Calu3 (cell line): ENCODE measurements at regions not wholly inside any gene's neighbourhood (a gene's known extent, or its start where the extent isn't known, plus 50 kb on each side); places are given as distances from the start of the nearest gene placed in this dataset.

Source experiments
- BruUV-seq: library from RNA; stranded (reverse); fragments of 400-500 nt; replicated peaks from 2 replicates; lab custom pipeline; 2021; lab: Mats Ljungman, UMichigan
- CTCF ChIA-PET: fragments of 300-600 bp; sonication (Branson Sonifier 250); formaldehyde crosslinking; loops from one replicate; lab custom pipeline; 2022; ENCODE audit warnings: antibody characterized with exemption; lab: Charles Lee
- DNase-seq: peaks from one replicate; pipeline ENCODE4 v3.0.0; 2022
- H3K27ac Mint-ChIP-seq: one replicate; pipeline ENCODE4 v1.8.0; 2022; ENCODE audit warnings: mixed read lengths; ENCODE audit not compliant: unreplicated experiment
- H3K27me3 Mint-ChIP-seq: one replicate; pipeline ENCODE4 v1.8.0; 2022; ENCODE audit warnings: mixed read lengths; ENCODE audit not compliant: unreplicated experiment
- H3K36me3 Mint-ChIP-seq: one replicate; pipeline ENCODE4 v1.8.0; 2022; ENCODE audit warnings: mild to moderate bottlenecking, moderate library complexity, mixed read lengths; ENCODE audit not compliant: insufficient read depth, unreplicated experiment
- H3K4me1 Mint-ChIP-seq: one replicate; pipeline ENCODE4 v1.8.0; 2022; ENCODE audit warnings: mild to moderate bottlenecking, low read depth, mixed read lengths; ENCODE audit not compliant: unreplicated experiment
- H3K4me3 Mint-ChIP-seq: one replicate; pipeline ENCODE4 v1.8.0; 2022; ENCODE audit warnings: mild to moderate bottlenecking, low read depth, moderate library complexity, mixed read lengths; ENCODE audit not compliant: unreplicated experiment
- H3K9me3 Mint-ChIP-seq: one replicate; pipeline ENCODE4 v1.8.0; 2022; ENCODE audit warnings: low read depth, mixed read lengths; ENCODE audit not compliant: unreplicated experiment
- CTCF ChIP-seq: fragments of 200-600 bp; IDR thresholded peaks from one replicate; pipeline ENCODE4 v1.8.0; 2022; ENCODE audit warnings: antibody characterized with exemption; ENCODE audit not compliant: unreplicated experiment
- intact Hi-C: fragments of 100-400 bp; cut with micrococcal nuclease; formaldehyde crosslinking; loops from one replicate; pipeline ENCODE4 v1.10.0; 2022; ENCODE audit not compliant: unreplicated experiment

GRCh38 chr4:181051931-181052330 is 1191.3 kb upstream of the TENM3 start:
- no peak overlapping the region for H3K4me3 Mint-ChIP-seq
- CTCF ChIA-PET: no interaction called here
- intact Hi-C loops: no loop called here

GRCh38 chr4:181061787-181062186 is 1181.4 kb upstream of the TENM3 start:
- Mint-ChIP-seq H3K4me1 (no peaks in the 10 kb centered on the region), H3K36me3 (no peaks in the 10 kb centered on the region), H3K27ac (no peak overlapping the region), H3K9me3 (no peaks in the 10 kb centered on the region), H3K4me3 (no peak overlapping the region), H3K27me3 (no peaks in the 10 kb centered on the region)
- BruUV-seq: no TSS peak
- no peak for TF ChIP-seq CTCF
- intact Hi-C loops: no loop called here
- CTCF ChIA-PET: no interaction called here
- no peak for DNase-seq

More at GRCh38 chr4:181051931-181052330, 1191.3 kb upstream of the TENM3 start:
- Mint-ChIP-seq H3K9me3 (no peaks in the 10 kb centered on the region), H3K27ac (no peak overlapping the region), H3K4me1 (no peaks in the 10 kb centered on the region), H3K27me3 (no peaks in the 10 kb centered on the region), H3K36me3 (no peaks in the 10 kb centered on the region)
- no TSS peak for BruUV-seq
- TF ChIP-seq CTCF: no peak
- no peak for DNase-seq

GRCh38 chr4:181063212-181063611 is 1180.0 kb upstream of the TENM3 start:
- Mint-ChIP-seq H3K4me1 (no peaks in the 10 kb centered on the region), H3K27ac (no peak overlapping the region), H3K9me3 (no peaks in the 10 kb centered on the region), H3K36me3 (no peaks in the 10 kb centered on the region), H3K4me3 (no peak overlapping the region), H3K27me3 (no peaks in the 10 kb centered on the region)
- intact Hi-C loops: no loop called here
- CTCF ChIA-PET: no interaction called here
- no peak for TF ChIP-seq CTCF
- BruUV-seq: no TSS peak
- DNase-seq: no peak

GRCh38 chr4:181077341-181077740 is 1165.9 kb upstream of the TENM3 start:
- H3K9me3 Mint-ChIP-seq: no peaks in the 10 kb centered on the region
- no peaks in the 10 kb centered on the region for H3K36me3 Mint-ChIP-seq
- no peak overlapping the region for H3K4me3 Mint-ChIP-seq
- CTCF ChIA-PET: no interaction called here
- no peaks in the 10 kb centered on the region for H3K4me1 Mint-ChIP-seq
- intact Hi-C loops: no loop called here
- DNase-seq: no peak
- H3K27me3 Mint-ChIP-seq: no peaks in the 10 kb centered on the region
- no peak overlapping the region for H3K27ac Mint-ChIP-seq
- BruUV-seq: no TSS peak
- no peak for TF ChIP-seq CTCF
